SK-N-SH treated with all-trans-retinoic acid at 6 μM for 48 hours (cell line): ENCODE measurements at regions not wholly inside any gene's neighbourhood (a gene's known extent, or its start where the extent isn't known, plus 50 kb on each side); places are given as distances from the start of the nearest gene placed in this dataset.

Source experiments
- ARNTL ChIP-seq: fragments of 450-650 bp; formaldehyde crosslinking; IDR thresholded peaks from 2 replicates; pipeline ENCODE4 v1.5.0; 2020; ENCODE audit warnings: low read depth, mild to moderate bottlenecking, moderate library complexity, borderline replicate concordance
- ESRRG ChIP-seq: fragments of 250-450 bp; sonication (Bioruptor Pico); IDR thresholded peaks from 2 replicates; pipeline ENCODE4 v1.6.1; 2021; ENCODE audit warnings: mild to moderate bottlenecking
- OSR1 ChIP-seq: fragments of 250-450 bp; sonication (Bioruptor Pico); IDR thresholded peaks from 2 replicates; pipeline ENCODE4 v1.8.0; 2022; ENCODE audit warnings: moderate library complexity, mild to moderate bottlenecking, inconsistent platforms
- RARB ChIP-seq: fragments of 250-450 bp; sonication (Bioruptor Pico); IDR thresholded peaks from 2 replicates; pipeline ENCODE4 v1.8.0; 2021; ENCODE audit warnings: mild to moderate bottlenecking, moderate library complexity
- TCF4 ChIP-seq: fragments of 250-450 bp; sonication (Bioruptor Pico); IDR thresholded peaks from 2 replicates; pipeline ENCODE4 v1.8.0; 2021; ENCODE audit warnings: mild to moderate bottlenecking, moderate library complexity, borderline replicate concordance
- ZC3H10 ChIP-seq: fragments of 250-450 bp; sonication (Bioruptor Pico); IDR thresholded peaks from 2 replicates; pipeline ENCODE4 v1.5.1; 2021; ENCODE audit warnings: mild to moderate bottlenecking, moderate library complexity
- ZFP3 ChIP-seq: fragments of 250-450 bp; sonication (Bioruptor Pico); IDR thresholded peaks from 2 replicates; pipeline ENCODE4 v1.5.0; 2020; ENCODE audit warnings: mild to moderate bottlenecking, moderate library complexity
- TF ChIP-seq, protein P1 (sequence below): fragments of 250-450 bp; sonication (Bioruptor Pico); IDR thresholded peaks from 2 replicates; pipeline ENCODE4 v1.5.1; 2020; ENCODE audit warnings: low read depth, mild to moderate bottlenecking, moderate library complexity
- TF ChIP-seq, protein P2 (sequence below): fragments of 250-450 bp; sonication (Bioruptor Pico); IDR thresholded peaks from 2 replicates; pipeline ENCODE4 v1.8.0; 2020; ENCODE audit warnings: mild to moderate bottlenecking, moderate library complexity, borderline replicate concordance
- TF ChIP-seq, protein P3 (sequence below): fragments of 250-450 bp; sonication (Bioruptor Pico); IDR thresholded peaks from 2 replicates; pipeline ENCODE4 v1.5.1; 2021; ENCODE audit warnings: mild to moderate bottlenecking, moderate library complexity

- TF ChIP-seq, protein P1, sequence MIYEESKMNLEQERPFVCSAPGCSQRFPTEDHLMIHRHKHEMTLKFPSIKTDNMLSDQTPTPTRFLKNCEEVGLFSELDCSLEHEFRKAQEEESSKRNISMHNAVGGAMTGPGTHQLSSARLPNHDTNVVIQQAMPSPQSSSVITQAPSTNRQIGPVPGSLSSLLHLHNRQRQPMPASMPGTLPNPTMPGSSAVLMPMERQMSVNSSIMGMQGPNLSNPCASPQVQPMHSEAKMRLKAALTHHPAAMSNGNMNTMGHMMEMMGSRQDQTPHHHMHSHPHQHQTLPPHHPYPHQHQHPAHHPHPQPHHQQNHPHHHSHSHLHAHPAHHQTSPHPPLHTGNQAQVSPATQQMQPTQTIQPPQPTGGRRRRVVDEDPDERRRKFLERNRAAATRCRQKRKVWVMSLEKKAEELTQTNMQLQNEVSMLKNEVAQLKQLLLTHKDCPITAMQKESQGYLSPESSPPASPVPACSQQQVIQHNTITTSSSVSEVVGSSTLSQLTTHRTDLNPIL (CRISPR knock-in tag): no peak
- TF ChIP-seq ZC3H10 (CRISPR knock-in tag): no peak
- TF ChIP-seq, protein P2, sequence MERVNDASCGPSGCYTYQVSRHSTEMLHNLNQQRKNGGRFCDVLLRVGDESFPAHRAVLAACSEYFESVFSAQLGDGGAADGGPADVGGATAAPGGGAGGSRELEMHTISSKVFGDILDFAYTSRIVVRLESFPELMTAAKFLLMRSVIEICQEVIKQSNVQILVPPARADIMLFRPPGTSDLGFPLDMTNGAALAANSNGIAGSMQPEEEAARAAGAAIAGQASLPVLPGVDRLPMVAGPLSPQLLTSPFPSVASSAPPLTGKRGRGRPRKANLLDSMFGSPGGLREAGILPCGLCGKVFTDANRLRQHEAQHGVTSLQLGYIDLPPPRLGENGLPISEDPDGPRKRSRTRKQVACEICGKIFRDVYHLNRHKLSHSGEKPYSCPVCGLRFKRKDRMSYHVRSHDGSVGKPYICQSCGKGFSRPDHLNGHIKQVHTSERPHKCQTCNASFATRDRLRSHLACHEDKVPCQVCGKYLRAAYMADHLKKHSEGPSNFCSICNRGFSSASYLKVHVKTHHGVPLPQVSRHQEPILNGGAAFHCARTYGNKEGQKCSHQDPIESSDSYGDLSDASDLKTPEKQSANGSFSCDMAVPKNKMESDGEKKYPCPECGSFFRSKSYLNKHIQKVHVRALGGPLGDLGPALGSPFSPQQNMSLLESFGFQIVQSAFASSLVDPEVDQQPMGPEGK (CRISPR knock-in tag): no peak
- TF ChIP-seq ZFP3 (CRISPR knock-in tag): no peak
- no peak for TF ChIP-seq RARB (CRISPR knock-in tag)
- TF ChIP-seq, protein P3, sequence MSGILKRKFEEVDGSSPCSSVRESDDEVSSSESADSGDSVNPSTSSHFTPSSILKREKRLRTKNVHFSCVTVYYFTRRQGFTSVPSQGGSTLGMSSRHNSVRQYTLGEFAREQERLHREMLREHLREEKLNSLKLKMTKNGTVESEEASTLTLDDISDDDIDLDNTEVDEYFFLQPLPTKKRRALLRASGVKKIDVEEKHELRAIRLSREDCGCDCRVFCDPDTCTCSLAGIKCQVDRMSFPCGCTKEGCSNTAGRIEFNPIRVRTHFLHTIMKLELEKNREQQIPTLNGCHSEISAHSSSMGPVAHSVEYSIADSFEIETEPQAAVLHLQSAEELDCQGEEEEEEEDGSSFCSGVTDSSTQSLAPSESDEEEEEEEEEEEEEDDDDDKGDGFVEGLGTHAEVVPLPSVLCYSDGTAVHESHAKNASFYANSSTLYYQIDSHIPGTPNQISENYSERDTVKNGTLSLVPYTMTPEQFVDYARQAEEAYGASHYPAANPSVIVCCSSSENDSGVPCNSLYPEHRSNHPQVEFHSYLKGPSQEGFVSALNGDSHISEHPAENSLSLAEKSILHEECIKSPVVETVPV (CRISPR knock-in tag): no peak
- no peak for TF ChIP-seq OSR1 (CRISPR knock-in tag)
- TF ChIP-seq TCF4 (CRISPR knock-in tag): no peak
- no peak for TF ChIP-seq ARNTL (CRISPR knock-in tag)
- TF ChIP-seq ESRRG (CRISPR knock-in tag): no peak
Measured at GRCh38 chr12:91355150-91356006, 172.8 kb upstream of the DCN start.
